Heart right ventricle (tissue), 16 donors: ENCODE measurements at regions not wholly inside any gene's neighbourhood (a gene's known extent, or its start where the extent isn't known, plus 50 kb on each side); places are given as distances from the start of the nearest gene placed in this dataset.

Experiments used
- ATAC-seq, 8 donors: fragments of 200-7000 bp; cut with Tn5 transposase; one replicate each; pipeline ENCODE4 v1.9.1; 2020; ENCODE audit warnings: mild to moderate bottlenecking in 8 of 8, moderate library complexity in 8 of 8, moderate number of reproducible peaks in 1 of 8
- DNase-seq, 2 donors: peaks; one replicate each; pipeline ENCODE4 v3.0.0-alpha.2; 2020
- H3K27ac ChIP-seq, 10 donors: fragments of 200-600 bp; sonication (generic) in 2 of 10; one replicate each; pipeline versions ENCODE4 v1.5.0 to v1.8.0; 2020 to 2022; ENCODE audit warnings: mild to moderate bottlenecking in 3 of 10
- H3K27me3 ChIP-seq, 7 donors: fragments of 200-600 bp; one replicate each; pipeline ENCODE4 v1.8.0; 2021 to 2022; ENCODE audit warnings: mild to moderate bottlenecking in 2 of 7
- H3K36me3 ChIP-seq, 9 donors: fragments of 200-600 bp; sonication (generic) in 1 of 9; one replicate each; pipeline versions ENCODE4 v1.5.0 to v1.8.0; 2020 to 2022; ENCODE audit warnings: mild to moderate bottlenecking in 2 of 9
- H3K4me1 ChIP-seq, 9 donors: fragments of 200-600 bp; sonication (generic) in 1 of 9; one replicate each; pipeline versions ENCODE4 v1.5.0 to v1.8.0; 2020 to 2022; ENCODE audit warnings: mild to moderate bottlenecking in 4 of 9
- H3K4me3 ChIP-seq, 10 donors: fragments of 200-600 bp; sonication (generic) in 2 of 10; one replicate each; pipeline versions ENCODE4 v1.5.0 to v1.8.0; 2020 to 2022; ENCODE audit warnings: mild to moderate bottlenecking in 7 of 10, moderate library complexity in 2 of 10
- H3K9me3 ChIP-seq, 11 donors: fragments of 200-600 bp in 10 of 11; sonication (generic) in 2 of 11; one replicate each; pipeline versions ENCODE4 v1.5.0 to v1.8.0; 2013 to 2022; ENCODE audit warnings: mild to moderate bottlenecking in 2 of 11, control low read depth in 1 of 11, moderate library complexity in 1 of 11
- WGBS, 2 donors: extraction: QIAGEN DNeasy Blood & Tissue Kit; methylation state at CpG; one replicate each; pipeline ENCODE4 v1.1.7; 2013; ENCODE audit warnings: inconsistent platforms in 1 of 2; 5-methylcytosine and 5-hydroxymethylcytosine counted together
- intact Hi-C, 10 donors: fragments of 100-400 bp; cut with DNase I; formaldehyde crosslinking; loops; one replicate each; pipeline versions ENCODE4 v1.11.1 to v1.14.2; 2022
- TF ChIP-seq, protein P1 (sequence below), 9 donors: fragments of 200-600 bp; sonication (generic) in 2 of 9; IDR thresholded peaks; one replicate each; pipeline versions ENCODE4 v1.5.0 to v1.8.0; 2021 to 2022; ENCODE audit warnings: antibody characterized with exemption in 9 of 9, mild to moderate bottlenecking in 5 of 9, moderate library complexity in 1 of 9
- donor health status: Arrhythmogenic right ventricular cardiomyopathy.
- donor health status: ischemic (EF 13 %, LVEDD 7.1; RV severe dilation, severe dysfunction).
- donor health status: healthy with polysubstance abuse.
- donor health status: DM: no; HTN: yes; CAD: no.
- donor health status: DM: no; HTN: no; CAD: no.
- donor health status: ischemic (EF 25% LVEDD 6.9; RV normal size, moderate dysfunction).
- donor health status: ischemic (EF 25% LVEDD 5.7; RV mildly dilated, moderate dysfunction).
- donor health status: healthy.
- donor health status: DM: yes; HTN: yes; CAD: no.
- donor health status: Ischemic cardiomyopathy.
- donor health status: ischemic (EF 35%, LVEDD 5.7; RV mildly dilated, moderate dysfunction).
- donor health status: nonischemic (EF 11% LVEDD 7.7; RV severe dilation, severe dysfunction).
- donor health status: DM: yes; HTN: yes; CAD: no.
- donor health status: PGD.
- donor health status: ischemic (EF 29% LVEDD 5.4; RV normal size, mild dysfunction).
- donor health status: nonischemic (EF 23%, LVEDD 6.1; RV moderate dilation, normal function).

DNA sequence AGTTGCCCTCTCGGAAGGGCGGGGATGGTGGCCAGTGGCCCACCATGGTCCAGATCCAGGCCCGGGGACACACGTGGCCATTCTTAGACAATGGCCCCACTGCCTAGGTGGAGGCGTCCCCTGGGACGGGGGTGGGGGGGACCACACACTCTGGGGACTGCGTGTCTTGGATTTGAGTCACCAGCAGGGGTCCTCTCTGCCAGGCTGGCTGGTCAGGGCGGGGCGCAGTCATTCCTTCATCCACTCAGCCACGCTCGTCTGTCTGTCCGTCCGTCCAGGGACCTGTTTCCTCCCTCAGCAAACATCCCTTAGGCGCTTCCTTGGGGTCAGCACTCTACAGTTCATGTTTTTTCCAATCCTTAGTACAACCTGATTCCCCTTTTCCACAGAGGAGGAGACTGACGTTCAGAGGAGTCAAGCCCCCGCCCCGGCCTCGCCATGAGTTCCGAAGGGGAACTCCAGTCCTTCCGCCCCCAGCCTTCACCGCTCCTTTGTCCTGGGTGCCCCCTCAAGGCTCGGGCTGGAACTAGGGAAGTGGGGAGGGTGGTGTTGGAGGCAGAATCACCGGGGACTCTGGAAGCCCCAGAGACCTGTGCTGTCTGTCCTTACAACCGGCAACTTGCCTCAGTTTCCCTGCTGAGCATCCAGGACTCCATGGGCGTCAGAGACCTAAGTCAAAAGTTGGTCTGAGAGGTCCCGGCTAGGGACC lies 276.6 kb upstream of the MVB12B start:
- H3K27ac ChIP-seq: no peak overlapping the region
- no peak for DNase-seq
- no peaks in the 10 kb centered on the region for H3K4me1 ChIP-seq
- no peaks in the 10 kb centered on the region for H3K36me3 ChIP-seq
- intact Hi-C loops: no loop called here
- peaks cover 0 to 49% (median 32%) of the 10 kb centered on the region in 7 donors for H3K27me3 ChIP-seq
- peaks cover 0 to 21% (median 6%) of the 10 kb centered on the region in 11 donors for H3K9me3 ChIP-seq
- no peak overlapping the region for H3K4me3 ChIP-seq
- TF ChIP-seq, protein P1, sequence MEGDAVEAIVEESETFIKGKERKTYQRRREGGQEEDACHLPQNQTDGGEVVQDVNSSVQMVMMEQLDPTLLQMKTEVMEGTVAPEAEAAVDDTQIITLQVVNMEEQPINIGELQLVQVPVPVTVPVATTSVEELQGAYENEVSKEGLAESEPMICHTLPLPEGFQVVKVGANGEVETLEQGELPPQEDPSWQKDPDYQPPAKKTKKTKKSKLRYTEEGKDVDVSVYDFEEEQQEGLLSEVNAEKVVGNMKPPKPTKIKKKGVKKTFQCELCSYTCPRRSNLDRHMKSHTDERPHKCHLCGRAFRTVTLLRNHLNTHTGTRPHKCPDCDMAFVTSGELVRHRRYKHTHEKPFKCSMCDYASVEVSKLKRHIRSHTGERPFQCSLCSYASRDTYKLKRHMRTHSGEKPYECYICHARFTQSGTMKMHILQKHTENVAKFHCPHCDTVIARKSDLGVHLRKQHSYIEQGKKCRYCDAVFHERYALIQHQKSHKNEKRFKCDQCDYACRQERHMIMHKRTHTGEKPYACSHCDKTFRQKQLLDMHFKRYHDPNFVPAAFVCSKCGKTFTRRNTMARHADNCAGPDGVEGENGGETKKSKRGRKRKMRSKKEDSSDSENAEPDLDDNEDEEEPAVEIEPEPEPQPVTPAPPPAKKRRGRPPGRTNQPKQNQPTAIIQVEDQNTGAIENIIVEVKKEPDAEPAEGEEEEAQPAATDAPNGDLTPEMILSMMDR (IDR thresholded peaks at IDR 0.05): no peak
- 65 to 75% methylated on average over 26 of the region's 26 CpGs for WGBS, 2 donors
- no peak for ATAC-seq

DNA sequence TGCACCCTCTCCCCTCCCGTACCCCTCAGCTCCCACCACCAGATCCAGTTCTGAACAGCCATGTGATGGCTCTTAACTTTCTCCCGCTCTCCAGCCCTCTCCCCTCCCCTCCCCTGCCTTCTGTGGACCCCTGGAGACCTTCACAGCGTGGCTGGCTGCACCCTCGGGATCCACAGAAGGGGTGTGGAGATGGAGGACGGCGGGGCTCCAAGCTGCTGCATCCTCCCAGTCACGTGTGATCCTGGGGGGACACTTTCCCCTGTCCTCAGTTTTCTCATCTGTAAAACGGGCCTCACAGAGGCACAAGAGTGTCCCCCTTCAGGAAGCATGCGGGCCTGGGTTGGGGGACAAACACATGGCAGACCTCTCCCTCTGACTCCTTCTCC lies 276.0 kb upstream of the MVB12B start:
- TF ChIP-seq, protein P1 (IDR thresholded peaks at IDR 0.05): no peak
- WGBS, 2 donors: 71 to 75% methylated on average over 9 of the region's 9 CpGs
- Histone ChIP-seq H3K4me1 (no peaks in the 10 kb centered on the region), H3K36me3 (no peaks in the 10 kb centered on the region), H3K27me3 (peaks cover 0 to 53% (median 32%) of the 10 kb centered on the region in 7 donors), H3K4me3 (no peak overlapping the region), H3K27ac (no peak overlapping the region), H3K9me3 (peaks cover 0 to 16% (median 4%) of the 10 kb centered on the region in 11 donors)
- no peak for DNase-seq
- no peak for ATAC-seq
- intact Hi-C loops: no loop called here

- no peak overlapping the region for H3K4me3 ChIP-seq
- no peak for ATAC-seq
- H3K36me3 ChIP-seq: no peaks in the 10 kb centered on the region
- H3K4me1 ChIP-seq: no peaks in the 10 kb centered on the region
- 77 to 79% methylated on average over 15 of the region's 15 CpGs for WGBS, 2 donors
- peaks cover 0 to 6% (median 0%) of the 10 kb centered on the region in 11 donors for H3K9me3 ChIP-seq
- DNase-seq: no peak
- TF ChIP-seq, protein P1 (IDR thresholded peaks at IDR 0.05): no peak
- peaks cover 0 to 57% (median 41%) of the 10 kb centered on the region in 7 donors for H3K27me3 ChIP-seq
- intact Hi-C loops: no loop called here
- no peak overlapping the region for H3K27ac ChIP-seq
Measured at GRCh38 chr9:126051446-126052130, 275.0 kb upstream of the MVB12B start.

- H3K9me3 ChIP-seq: no peaks in the 10 kb centered on the region
- H3K27ac ChIP-seq: no peak overlapping the region
- no peak for DNase-seq
- H3K4me1 ChIP-seq: no peaks in the 10 kb centered on the region
- H3K27me3 ChIP-seq: peaks cover 0 to 60% (median 42%) of the 10 kb centered on the region in 7 donors
- intact Hi-C loops: no loop called here
- no peaks in the 10 kb centered on the region for H3K36me3 ChIP-seq
- TF ChIP-seq, protein P1 (IDR thresholded peaks at IDR 0.05): no peak
- no peak for ATAC-seq
- no peak overlapping the region for H3K4me3 ChIP-seq
- 72 to 75% methylated on average over 6 of the region's 6 CpGs for WGBS, 2 donors
Measured at GRCh38 chr9:126052791-126053190, 273.8 kb upstream of the MVB12B start.
